H1 (cell line): ENCODE measurements at regions not wholly inside any gene's neighbourhood (a gene's known extent, or its start where the extent isn't known, plus 50 kb on each side); places are given as distances from the start of the nearest gene placed in this dataset.

ENCODE experiments used
- GTF2F1 ChIP-seq: IDR thresholded peaks from 2 replicates; pipeline ENCODE4 v1.6.1; 2012; ENCODE audit warnings: low read depth, low read length, improper control_type of control experiment, borderline replicate concordance
- JUND ChIP-seq: IDR thresholded peaks from 2 replicates; pipeline ENCODE4 v1.6.1; 2011; ENCODE audit warnings: mild to moderate bottlenecking, improper control_type of control experiment, low read length
- SIRT6 ChIP-seq: IDR thresholded peaks from one replicate; pipeline ENCODE4 v1.7.1; 2012; ENCODE audit warnings: low read length, inconsistent platforms

DNA sequence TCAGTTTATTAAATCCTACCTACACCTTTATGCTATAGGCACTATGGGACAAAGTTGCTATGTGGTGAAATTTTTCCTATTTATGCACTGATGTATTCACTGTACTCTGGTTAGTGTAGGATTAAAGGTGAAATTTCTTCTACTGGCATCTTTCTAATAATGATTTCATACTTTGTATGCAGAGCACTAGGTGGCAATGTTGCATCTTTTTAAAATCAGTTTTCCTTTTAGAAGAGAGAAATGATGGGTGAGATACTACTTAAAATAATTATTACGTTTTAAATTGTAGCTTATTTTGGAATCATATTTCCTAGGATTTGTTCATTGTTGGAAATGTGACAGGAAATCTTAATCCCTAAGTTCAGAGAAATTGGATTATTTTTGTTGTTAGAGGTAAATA, 150.9 kb downstream of the CD8B2 start (continued):
- TF ChIP-seq JUND, result no peak
- no peak for TF ChIP-seq GTF2F1
- TF ChIP-seq SIRT6, result no peak
